ENCODE measurements at regions not wholly inside any gene's neighbourhood (a gene's known extent, or its start where the extent isn't known, plus 50 kb on each side); places are given as distances from the start of the nearest gene placed in this dataset.

GRCh38 chr12:131380220-131380964 lies 330.5 kb upstream of the SFSWAP start:
- H3K4me3 ChIP-seq (replicated peaks; ENCODE audit: low read depth, low read length): no peak overlapping the region
- TF ChIP-seq CTCF (IDR thresholded peaks at IDR 0.05; ENCODE audit: low read depth, low read length, missing control alignments): no peak
- DNase-seq (ENCODE audit: extremely low read depth, low read depth): no peak

GRCh38 chr12:131380965-131381705 lies 329.8 kb upstream of the SFSWAP start:
- no peak for DNase-seq (ENCODE audit: extremely low read depth, low read depth)
- TF ChIP-seq CTCF (IDR thresholded peaks at IDR 0.05; ENCODE audit: low read depth, low read length, missing control alignments): no peak
- H3K4me3 ChIP-seq (replicated peaks; ENCODE audit: low read depth, low read length): no peak overlapping the region

GRCh38 chr12:131381716-131382430 lies 329.0 kb upstream of the SFSWAP start:
- no peak for TF ChIP-seq CTCF (IDR thresholded peaks at IDR 0.05; ENCODE audit: low read depth, low read length, missing control alignments)
- DNase-seq (ENCODE audit: extremely low read depth, low read depth): no peak

GRCh38 chr12:131383291-131383690 lies 327.6 kb upstream of the SFSWAP start:
- no peak overlapping the region for H3K4me3 ChIP-seq (replicated peaks; ENCODE audit: low read depth, low read length)
- TF ChIP-seq CTCF (IDR thresholded peaks at IDR 0.05; ENCODE audit: low read depth, low read length, missing control alignments): no peak
- no peak for DNase-seq (ENCODE audit: extremely low read depth, low read depth)

More at GRCh38 chr12:131381716-131382430, 329.0 kb upstream of the SFSWAP start:
- H3K4me3 ChIP-seq (replicated peaks; ENCODE audit: low read depth, low read length): no peak overlapping the region

GRCh38 chr12:131383741-131384543 lies 326.9 kb upstream of the SFSWAP start:
- DNase-seq (ENCODE audit: extremely low read depth, low read depth): no peak
- H3K4me3 ChIP-seq (replicated peaks; ENCODE audit: low read depth, low read length): no peak overlapping the region
- TF ChIP-seq CTCF (IDR thresholded peaks at IDR 0.05; ENCODE audit: low read depth, low read length, missing control alignments): no peak

GRCh38 chr12:131384544-131384855 lies 326.4 kb upstream of the SFSWAP start:
- no peak for TF ChIP-seq CTCF (IDR thresholded peaks at IDR 0.05; ENCODE audit: low read depth, low read length, missing control alignments)
- H3K4me3 ChIP-seq (replicated peaks; ENCODE audit: low read depth, low read length): no peak overlapping the region
- no peak for DNase-seq (ENCODE audit: extremely low read depth, low read depth)

All from HFF-Myc (cell line).